ENCODE measurements at regions not wholly inside any gene's neighbourhood (a gene's known extent, or its start where the extent isn't known, plus 50 kb on each side); places are given as distances from the start of the nearest gene placed in this dataset.
"Not testable (repeated sequence)": the region's sequence is repeated elsewhere in the genome, so short reads cannot be mapped to it uniquely, and the experiment has no call there.

DNA sequence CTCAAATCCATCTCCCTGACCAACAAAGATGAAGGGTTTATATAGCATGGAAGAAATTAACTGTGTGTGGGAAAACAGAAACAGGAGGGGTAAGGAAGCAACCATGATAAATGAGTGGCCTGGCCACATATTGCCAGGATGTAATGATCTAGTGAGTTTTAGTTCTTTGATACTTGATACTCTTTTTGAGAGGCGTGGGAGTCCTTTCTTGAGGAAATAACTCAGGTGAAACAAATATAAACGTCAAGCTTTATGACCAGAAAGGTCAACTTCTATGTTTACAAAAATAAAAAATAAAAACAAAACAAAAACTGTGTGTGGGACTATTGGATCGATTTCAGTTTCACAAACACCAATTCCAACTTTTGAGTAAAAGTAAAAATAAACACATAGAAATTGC lies 860.8 kb upstream of the B3GALT2 start:
- DNase-seq: no peak

DNA sequence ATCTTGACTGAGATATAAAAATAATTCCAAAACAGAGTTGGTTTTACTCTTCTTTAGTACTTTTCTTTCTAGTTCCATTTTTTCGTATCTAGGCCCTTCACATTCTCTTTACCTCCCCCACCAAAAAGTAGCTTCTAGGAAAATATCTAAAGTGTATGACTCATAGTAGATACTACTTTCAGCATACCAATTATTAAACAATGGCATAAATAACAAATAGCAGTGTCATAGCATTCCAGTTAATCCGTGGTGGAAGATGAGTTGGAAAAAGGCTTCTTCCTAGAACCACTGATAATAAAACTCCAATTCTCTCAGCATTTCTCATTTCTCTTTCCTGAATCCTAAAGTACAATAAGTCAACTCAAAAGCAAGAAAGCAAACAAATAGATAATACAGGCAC lies 859.0 kb upstream of the B3GALT2 start:
- no peak for DNase-seq

DNA sequence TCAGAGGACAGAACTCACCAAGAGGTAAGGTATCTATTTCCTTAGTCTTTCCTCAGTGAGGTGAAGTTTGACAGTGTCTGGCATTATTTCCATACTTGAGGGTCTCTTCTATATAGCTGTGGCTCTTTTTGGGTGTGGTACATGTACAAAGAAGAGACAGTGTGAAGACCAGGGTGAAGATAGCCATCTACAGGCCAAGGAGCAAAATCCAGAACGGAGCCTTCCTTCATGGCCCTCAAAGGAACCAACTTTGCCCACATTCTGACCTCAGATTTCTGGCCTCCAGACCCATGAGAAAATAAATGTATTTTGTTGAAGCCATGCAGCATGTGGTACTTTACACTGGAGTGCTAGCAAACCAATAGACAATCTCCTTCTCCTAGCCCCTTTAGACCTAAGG lies 858.5 kb upstream of the B3GALT2 start:
- no peak for DNase-seq

DNA sequence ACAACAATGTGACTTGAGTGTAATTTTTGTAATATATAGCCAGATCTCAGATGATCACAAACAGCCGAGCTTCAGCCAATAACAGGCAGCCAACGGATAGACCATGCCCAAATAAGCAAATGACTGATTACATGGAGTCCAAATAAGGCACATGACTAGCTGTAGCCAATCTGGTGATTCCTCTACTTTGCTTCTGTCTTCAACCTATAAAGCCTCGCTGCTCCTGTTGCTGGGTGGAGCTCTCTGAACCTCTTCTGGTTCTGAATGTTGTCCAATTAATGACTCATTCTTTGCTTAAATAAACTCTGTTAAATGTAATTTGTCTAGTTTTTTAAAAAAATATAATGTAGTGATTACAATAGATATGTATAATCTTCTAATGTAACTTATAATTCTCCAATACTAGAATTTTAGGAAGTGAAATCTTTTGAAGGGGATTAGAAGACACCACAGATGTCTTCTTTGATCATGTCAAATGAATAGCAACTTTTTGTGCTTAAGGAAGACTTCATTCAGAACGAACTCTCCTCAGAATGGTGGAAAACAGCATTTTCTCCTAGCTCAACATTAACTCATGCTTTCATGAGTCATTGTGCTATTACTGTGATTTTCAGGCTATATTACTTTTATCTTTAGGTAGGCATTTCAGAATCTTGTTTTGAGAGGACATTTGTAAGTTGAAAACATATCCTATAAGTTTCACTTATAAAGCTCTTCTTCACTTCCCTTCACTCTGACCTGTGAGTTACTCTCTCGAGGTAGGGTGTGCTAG lies 857.8 kb upstream of the B3GALT2 start:
- DNase-seq: no peak

DNA sequence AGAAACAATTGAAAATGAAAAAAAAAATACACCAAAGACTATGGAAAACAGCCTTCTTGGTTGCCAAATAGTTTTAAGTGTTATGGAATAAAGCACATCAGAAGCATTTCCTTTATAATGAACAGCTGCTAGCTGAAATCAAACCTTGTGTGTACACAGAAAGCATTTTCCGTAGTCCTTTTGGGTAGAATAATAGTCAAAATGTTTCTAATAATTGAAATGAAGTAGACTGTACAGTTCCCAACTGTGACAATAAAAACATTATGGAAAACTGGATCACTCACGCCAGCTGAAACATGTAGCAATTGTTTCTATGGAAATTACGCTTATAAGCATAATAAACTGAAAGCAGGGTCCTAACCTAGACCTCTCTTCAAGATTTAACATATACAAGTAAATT lies 856.3 kb upstream of the B3GALT2 start:
- no peak for DNase-seq

DNA sequence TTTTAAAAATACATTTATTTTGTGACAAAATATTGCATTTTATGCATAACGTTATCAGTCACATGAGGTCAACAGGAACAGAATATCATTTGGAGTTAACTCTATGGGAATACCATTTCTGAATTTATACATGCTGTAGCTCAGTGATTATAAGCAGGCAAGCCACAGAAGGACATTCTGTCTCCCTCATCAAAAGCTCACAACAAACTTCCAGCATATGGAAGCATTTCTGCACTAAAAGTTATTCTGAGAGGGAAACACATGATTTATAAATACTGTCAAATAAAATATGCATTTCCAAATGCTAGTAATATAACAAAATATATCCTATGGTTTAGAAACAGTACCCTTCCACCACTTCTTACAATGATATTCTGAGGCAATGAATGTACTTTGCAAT lies 854.1 kb upstream of the B3GALT2 start:
- no peak for DNase-seq

DNA sequence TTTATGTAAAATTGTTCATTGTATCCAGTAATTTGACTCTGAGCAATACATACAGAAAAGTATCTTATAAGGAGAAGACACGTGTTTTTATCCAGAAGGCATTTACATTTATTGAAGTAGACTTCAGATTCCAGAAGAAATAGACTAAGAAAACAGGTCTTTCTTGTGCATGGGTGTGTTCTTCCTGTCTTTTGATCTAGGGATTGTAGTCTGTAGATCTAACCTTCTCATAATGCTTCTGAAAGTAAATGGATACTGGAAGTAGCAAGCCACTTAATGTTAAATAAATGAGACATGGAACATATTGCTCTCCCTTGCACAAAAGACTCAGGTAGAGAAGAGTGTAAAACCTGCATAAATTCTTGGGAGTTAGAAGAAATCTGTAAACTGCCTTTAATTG lies 853.2 kb upstream of the B3GALT2 start:
- no peak for DNase-seq

DNA sequence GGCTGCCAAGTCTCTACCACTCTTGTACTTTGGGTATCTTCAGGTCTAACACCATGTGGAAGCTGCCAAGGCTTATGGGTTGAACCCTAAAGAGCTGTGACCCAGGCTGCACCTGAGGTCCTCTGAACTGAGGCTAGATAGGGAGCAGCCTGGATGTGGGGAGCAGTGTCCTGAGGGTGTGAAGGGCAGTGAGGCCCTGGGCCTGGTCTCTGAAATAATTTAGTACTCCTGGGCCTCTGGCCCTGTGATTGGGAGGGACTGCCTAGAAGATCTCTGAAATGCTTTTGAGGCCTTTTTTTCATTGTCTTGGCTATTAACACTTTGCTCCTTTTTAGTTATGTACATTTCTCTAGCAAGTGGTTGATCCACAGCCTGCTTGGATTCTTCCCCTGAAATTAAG lies 847.2 kb upstream of the B3GALT2 start:
- no peak for DNase-seq

DNA sequence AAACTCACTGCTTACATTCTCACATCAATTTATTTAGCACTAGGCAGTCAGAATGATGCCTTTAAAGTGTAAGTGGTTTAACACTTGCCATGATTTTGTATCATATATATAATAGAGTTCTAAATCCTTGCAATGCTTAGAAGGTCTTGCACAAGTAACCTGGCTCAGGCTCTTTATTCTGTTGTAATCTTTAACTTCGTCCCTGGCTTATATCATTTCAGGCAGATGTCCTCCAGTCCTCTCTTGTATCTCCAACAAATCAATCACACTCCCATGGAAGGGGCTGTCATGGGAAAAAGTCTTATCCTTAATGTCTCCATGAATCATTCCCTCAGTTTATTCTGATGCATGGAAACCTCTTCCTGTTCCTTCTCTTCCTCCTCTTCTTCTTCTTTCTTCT lies 841.6 kb upstream of the B3GALT2 start:
- no peak for DNase-seq

DNA sequence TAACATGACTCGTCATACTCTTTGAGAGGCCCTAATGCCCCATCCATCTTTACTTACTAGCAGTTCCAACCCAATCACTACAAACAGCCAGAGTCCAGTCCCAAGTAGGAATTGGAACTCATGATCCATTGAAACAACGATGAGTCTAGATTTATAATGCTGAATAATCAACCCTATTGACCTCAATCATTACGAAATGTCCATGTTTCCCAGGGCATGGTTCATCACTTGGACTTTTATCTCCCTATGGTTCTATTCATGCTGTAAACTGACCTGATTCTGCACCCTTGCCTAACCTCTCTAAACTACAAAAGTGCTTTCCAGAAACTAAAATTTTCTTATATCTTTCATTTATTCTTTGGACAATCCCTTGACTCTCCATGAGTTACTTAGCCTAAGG lies 840.0 kb upstream of the B3GALT2 start:
- DNase-seq: no peak

DNA sequence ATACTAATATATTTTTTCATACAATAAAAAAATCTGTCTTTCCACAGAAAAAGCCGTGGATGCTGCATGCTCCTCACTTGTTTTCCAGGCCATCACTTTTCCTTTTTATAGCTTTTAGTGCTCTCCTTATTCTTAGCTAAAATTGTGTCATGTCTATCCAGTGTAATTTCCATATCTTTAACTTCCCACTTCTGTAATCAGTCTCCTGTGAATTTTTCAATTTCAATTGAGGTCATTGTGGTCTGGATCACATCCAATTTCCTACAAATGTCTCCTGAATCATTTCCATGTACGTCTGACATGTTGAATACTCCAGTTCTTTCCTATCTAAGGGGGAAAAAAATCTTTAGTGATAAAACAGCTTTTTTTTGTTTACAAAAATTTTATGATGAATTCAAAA lies 838.2 kb upstream of the B3GALT2 start:
- DNase-seq: no peak

DNA sequence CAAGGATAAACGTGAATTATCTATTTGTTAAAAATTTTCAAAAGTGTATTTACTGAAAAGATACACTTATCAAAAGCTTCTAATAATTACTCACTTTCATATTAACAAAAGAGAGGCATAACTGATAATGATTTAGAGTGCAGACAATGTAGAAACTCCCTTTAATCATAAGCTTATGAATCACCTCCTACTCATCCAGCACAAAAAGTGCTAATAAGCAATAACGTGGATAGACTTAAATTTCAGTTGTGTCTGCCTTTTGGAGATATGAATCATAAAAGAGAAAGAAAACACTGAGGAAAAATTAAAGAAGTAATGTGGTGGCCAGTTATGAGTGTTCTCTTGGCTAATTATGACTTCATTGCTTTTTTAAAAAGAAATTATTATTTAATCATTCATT lies 827.6 kb upstream of the B3GALT2 start:
- no peak for DNase-seq

DNA sequence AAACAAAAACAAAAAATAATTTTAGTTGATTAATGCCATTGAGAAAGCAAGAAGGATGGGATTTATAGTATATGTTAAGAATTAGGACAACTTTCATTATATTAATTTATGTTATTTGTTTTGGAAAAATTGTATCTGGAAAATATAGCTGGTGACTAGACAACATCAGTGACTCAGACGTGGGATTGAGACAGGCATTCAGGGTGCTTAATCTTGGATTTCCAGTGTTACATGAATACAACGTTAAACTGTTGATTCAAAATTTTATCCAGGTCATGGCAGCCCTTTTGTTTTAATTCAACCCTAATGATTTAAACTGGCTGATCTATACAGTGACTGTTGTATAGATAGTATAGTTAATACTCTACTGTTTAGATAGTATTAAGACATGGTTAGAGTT lies 827.1 kb upstream of the B3GALT2 start:
- no peak for DNase-seq

DNA sequence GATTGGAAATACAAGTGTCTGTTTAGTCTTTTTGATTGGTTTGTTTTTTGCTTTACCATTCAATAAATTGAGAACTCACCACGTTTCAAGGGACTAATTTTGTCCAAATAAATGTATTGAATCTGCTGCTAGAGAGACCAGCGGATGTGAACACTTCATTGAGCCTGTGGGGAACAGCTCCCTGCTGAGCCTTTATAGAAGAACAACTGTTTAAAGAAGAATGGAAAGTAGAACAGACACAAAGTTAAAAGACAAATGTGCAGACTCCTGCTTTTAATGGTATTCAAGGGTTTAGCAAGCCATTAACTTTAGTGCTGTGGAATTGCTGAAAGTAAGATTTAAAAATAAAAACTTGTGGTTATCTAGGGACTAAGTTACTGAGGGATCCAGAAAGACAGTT lies 817.7 kb upstream of the B3GALT2 start:
- no peak for DNase-seq

DNA sequence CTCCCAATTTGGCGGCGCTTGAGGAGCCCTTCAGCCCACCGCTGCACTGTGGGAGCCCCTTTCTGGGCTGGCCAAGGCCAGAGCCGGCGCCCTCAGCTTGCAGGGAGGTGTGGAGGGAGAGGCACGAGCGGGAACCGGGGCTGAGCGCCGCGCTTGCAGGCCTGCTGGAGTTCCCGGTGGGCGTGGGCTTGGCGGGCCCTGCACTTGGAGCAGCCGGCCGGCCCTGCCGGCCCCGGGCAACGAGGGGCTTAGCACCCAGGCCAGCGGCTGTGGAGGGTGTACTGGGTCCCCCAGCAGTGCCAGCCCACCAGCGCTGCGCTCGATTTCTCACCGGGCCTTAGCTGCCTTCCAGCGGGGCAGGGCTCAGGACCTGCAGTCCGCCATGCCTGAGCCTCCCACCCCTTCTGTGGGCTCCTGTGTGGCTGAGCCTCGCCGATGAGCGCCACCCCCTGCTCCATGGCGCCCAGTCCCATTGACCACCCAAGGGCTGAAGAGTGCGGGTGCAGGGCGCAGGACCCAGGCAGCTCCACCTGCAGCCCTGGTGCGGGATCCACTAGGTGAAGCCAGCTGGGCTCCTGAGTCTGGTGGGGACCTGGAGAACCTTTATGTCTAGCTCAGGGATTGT lies 815.4 kb upstream of the B3GALT2 start:
- not testable (repeated sequence) for DNase-seq

DNA sequence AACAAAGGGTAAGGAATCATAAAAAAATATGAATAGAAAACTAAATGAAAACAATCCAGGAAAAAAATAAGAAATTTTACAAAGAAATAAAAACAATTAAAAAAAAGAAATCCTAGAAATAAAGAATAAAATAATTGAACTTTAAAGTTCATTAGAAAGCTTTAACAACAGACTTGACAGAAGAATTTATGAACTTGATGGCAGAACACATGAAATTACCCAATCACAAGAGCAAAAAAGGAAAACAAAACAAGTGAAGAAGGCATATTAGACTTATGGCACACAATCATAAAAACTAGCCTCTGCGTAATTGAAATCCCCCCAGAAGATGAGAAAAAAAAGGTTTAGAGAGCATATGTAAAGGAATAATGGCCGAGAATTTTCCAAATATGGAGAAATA lies 802.5 kb upstream of the B3GALT2 start:
- no peak for DNase-seq

DNA sequence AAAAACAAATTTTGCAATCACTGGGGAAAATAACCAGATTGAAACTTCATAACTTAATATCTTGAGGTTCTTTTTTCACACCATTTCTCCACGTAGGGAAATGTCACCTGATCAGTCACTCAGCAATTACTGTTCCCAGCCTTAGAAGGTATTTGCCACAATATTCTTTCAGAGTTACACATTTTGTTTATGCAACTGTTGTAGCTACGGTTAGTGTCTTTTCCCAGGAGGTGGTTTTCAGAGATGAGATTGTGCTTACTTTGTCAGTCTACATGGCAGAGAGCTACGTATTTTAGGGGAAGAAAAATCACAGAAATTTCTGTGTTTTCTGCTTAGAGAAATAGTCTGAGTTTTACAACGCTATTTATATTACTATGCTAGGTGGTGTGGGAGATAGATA lies 792.8 kb upstream of the B3GALT2 start:
- no peak for DNase-seq

DNA sequence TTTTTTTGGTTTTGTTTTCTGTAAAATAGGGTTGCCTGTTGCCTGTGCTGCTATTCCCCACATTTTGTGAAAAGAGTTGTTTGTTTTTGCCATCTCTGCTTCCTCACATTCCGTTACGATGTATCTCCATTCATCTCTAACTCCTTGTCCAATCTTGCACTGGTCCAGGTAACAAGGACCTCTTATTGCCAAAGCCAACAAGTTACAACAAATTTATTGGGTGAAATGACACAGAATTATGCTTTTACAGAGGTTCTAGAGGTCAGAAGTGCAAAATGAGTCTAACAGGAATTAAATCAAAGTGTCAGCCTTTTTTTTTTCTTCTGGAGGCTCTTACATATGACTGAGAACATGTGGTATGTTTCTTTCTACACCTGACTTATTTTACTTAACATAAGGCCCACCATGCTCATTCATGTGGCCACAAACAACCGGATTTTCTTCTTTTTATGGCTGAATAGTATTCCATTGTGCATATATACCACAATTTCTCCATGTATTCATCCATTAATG lies 787.9 kb upstream of the B3GALT2 start:
- no peak for DNase-seq

DNA sequence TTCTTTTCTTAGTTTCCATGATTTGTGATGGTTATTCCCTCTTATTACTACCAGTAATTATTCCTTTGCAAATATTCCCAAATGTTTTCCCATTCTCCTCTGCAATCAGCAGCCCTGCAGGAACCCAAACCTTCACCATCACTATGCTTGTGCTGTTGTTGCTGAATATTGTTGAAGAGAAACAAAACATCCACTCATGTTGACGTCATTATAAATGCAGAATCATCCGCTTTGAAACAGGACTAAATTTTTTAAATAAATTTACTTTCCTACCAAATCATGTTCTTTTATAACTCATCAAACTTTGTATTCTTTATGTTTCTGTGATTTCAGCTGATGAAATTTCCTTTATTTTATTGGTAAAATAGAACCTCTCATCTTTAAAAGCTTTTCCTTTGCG lies 787.0 kb upstream of the B3GALT2 start:
- no peak for DNase-seq

DNA sequence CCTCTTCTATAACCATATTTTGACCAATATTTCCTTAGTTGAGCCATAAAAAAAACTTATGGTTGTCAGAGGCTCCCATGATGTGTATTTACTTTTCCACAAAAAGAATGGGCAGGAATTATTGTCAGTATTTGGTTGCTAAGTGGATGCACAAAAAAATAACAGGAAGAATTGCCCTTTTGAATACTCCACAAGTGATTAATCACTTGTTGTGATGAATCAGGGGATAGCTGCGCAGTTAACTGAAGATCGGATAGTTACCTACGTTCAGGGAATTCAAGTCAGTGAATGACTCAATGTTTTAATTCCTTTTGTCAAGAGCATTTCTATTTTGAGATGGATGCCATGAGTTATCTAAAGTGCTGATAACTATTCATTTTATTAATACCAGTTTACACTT lies 785.2 kb upstream of the B3GALT2 start:
- peak in 1 of 56 donors; percentile 1 for DNase-seq

DNA sequence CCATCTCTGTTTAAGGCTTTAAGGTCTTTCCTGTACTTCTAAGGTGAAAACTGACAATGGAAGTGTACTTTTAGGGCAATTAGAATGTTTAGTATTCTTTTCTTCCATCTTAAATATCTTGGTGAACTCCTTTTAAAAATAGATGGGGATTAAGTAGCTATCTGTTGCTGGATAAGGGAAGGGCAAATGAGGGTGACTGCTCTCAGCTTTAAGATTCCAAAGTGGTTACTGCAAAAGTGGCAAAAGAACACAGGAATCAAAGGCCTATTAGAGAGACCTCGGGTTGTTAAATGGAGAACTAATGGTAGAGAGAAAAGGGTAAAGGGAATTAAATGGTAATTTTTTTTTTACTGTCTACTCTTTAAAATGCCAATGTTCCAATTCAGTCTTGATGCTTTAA lies 774.1 kb upstream of the B3GALT2 start:
- no peak for DNase-seq

DNA sequence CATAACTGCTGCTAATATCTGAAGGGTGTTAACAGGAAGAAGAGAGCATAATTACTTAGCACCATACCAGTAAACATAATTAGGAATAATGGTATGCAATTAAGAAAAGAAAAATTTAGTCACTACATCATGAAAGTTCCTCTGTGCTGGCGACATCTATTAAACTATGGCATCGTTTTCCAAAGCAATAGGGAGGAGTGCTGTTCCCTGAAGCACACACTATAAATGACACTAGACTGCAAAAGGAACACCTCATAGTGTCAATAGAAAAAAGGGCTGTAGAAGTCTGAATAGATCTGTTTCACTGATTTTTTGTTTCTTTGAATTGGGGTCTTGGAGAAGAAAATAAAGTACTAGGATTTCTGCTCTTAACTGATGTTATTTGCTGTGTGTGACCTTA lies 773.6 kb upstream of the B3GALT2 start:
- DNase-seq: no peak

DNA sequence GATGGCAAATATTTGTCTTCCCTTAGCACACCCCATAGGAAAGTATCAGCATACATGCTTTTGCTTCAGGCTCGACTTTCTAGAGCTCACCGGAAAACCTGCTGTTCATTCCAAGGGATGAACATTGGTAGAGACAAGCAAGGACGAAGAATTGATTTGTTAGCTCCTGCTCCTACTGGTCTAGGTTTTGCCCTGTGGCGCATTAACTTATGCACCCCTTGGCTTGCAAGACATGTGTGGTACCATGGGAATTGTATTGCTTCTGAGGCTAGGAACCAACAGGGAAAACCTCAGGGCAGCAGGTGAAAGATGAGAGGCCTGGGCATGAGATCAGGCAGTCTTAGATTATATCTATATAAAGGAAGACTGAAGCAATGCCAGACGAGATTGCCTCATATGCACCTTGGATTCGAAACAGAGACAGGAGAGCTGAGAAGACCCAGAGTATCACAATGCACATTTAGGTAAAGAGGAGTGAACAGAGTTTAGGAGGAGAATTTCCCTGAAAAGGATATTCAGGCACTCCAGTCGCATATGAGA lies 771.2 kb upstream of the B3GALT2 start:
- DNase-seq: no peak
